Stimulated activated CD4-positive, alpha-beta T cell treated with anti-CD3 and anti-CD28 coated beads, Interleukin-12 subunit alpha, Interleukin-12 subunit beta, amount 100 ng/mL, for 24 hours (primary cell): ENCODE measurements at regions not wholly inside any gene's neighbourhood (a gene's known extent, or its start where the extent isn't known, plus 50 kb on each side); places are given as distances from the start of the nearest gene placed in this dataset.
"Not testable (repeated sequence)": the region's sequence is repeated elsewhere in the genome, so short reads cannot be mapped to it uniquely, and the experiment has no call there.

ENCODE experiments used
- DNase-seq, 2 experiments: peaks; one replicate each; pipeline ENCODE4 v3.0.0-alpha.2; 2020; ENCODE audit warnings: low read depth in 2 of 2

DNA sequence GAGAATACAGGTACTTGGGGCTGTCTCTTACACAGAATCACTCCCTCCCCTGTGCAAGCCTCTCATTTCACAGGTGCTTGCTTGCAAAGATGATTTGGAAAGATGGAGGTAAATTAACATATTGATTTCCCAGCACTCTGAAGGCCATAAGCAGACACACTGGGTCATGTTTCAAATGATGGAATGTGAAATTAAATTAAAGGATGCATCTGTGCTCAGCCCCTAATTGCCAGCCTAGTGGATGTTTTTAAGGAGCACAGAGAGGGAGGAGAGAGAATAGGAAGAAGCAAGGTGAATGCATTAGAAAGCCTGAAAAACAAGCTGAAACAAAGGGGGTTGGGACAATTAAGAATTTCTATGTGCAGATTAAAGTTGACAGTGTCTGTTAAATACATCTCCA is 96.1 kb upstream of the GRIP1 start:
- no peak for DNase-seq

DNA sequence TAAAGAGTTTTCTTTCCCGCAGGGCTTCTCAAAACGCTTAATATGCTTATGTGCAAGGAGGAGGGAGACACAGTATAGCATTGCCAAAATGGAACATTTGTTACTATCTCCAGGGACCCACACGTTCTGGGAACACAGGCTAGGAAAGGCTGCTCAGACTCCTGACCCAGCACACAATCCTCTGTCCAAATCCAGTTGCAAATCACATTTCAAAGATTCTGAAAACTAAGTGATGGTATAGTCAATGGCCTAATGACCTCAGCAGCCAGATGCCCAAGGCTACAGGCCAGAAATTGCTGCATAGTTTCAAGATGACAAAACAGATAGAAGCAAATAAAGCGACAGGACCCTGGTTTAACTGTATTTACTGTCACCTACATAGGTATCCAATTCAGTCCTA is 97.0 kb upstream of the GRIP1 start:
- no peak for DNase-seq

DNA sequence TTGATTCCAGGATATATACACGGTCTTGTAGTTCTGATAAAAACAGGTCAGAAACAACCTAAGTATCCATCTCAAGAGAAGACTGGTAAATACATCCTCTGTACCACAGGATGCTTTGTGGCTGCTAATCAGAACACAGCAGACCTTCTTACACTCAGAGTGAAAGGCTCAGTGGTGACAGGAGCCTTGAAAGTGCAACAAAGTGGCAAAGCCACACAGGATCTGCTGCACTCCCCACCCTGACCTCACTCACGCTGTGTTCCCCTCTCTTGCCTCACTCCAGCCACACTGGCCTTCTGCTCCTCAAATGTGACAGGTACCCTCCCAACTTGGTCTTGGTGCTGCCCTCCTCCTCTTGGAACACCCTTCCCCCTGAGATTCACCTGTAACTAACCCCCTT is 98.1 kb upstream of the GRIP1 start:
- DNase-seq = peak in 1 of 2 experiments; percentile 8

- DNase-seq = no peak
These were observed 100.6 kb upstream of the GRIP1 start for GRCh38 chr12:66779466-66779865.

DNA sequence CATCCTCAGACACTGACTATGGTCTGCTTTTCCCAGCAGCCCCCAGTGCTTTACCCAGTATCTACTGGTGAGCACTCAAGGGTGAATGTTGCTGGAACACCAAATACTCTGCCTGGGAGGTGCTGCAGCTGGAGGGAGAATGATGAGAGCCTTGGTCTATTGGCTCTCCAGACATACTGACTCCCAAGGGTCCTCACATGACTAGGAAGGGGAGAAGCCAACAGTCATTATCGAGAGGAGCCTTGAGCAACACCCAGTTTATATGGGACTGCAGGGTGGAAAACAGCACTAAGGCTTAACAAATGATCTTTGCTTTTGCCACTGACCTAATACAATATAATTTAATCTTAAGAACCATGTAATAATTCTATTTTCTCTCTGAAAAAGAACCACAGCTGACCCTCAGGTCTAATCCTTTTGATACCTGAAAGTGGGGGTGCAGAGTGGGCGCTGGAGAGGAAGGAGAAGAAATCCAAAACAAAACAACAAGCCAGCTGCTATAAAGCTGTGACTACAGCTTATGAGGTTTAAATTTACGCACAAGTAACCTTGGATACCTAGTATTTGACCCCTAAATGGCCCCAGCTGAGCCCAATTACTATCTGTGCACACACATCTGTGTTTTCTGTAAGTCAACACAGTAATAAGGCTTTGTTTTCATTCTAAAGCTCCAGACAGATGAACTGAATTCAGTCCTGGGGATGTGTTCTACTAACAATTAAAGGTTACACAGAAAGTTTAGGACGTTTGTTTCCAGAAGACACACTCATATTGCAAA is 107.8 kb upstream of the GRIP1 start:
- DNase-seq = no peak

DNA sequence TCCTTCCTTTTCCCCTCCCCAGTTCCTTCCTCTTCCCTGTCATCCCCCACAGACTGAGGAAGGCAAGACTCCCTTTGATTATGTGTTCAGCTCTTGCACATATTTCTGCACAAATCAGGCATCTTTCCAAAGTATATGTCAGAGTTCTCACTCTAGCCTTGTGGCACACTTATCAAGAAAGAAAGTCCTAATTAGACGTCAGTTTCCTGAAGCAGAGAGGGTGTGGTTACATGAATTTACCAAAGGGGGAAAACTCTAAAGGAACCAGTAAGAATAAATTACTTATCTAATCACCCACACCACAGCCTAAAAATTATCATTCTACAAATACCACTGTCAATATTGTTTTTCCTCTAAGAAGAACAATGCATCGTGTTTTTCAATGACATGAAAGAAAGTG is 120.7 kb upstream of the GRIP1 start:
- DNase-seq = no peak

DNA sequence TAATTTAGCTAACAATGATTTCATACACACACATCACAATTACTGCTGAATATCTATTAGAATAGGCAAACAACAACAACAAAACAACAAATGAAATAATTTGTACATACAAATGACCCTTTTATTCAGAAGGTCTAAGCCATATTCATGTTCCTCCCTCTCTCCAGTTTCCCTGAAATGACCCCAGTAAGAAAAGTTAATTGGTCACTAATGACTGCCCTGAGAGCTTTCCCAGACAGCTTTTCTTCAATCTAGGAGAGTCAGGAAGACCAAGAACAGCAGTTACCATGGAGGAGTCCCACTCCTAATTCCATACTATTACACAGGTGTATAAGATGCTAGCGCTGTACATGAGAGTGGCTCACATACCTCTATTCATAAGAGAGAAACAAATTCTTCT is 121.2 kb upstream of the GRIP1 start:
- DNase-seq = no peak

DNA sequence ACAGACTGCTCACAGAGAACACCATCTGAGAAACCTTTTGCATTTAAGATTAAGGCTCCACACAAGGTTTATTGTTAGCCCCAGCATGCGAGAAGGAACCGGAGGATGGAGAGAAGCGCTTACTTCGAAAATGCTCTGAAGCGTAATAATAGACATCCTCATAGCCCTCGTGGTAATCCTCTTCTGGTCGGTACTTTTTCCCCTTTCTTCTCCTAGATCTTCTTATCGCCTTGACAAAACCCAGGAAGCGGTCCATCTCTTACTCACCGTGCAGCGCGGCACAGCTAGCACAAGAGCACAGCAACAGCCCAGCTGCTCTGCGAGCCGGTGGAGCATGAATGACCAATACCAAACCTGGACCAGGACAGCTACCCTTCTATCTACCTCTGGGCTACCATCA is 125.1 kb upstream of the GRIP1 start:
- DNase-seq = no peak

GRCh38 chr12:66804563-66804974 is 125.7 kb upstream of the GRIP1 start:
- DNase-seq = no peak

DNA sequence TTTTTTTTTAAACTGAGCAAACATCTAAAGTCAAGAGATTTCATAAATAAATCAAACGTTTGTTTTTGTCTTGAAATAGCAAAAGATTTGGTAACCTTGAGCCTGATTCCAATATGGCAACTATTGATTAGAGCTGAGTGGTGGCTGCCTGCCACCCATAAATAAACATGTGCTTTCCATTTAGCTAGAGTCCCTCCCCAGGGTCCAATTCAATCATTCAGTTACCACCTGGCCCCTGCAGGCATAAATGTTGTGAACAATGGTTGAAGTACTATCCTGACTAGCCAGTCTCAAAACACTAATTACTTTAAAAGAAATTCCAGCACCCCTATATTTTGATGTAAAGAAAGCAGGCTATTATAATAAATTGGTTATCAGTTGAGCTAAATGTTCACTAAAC is 129.7 kb upstream of the GRIP1 start:
- no peak for DNase-seq

DNA sequence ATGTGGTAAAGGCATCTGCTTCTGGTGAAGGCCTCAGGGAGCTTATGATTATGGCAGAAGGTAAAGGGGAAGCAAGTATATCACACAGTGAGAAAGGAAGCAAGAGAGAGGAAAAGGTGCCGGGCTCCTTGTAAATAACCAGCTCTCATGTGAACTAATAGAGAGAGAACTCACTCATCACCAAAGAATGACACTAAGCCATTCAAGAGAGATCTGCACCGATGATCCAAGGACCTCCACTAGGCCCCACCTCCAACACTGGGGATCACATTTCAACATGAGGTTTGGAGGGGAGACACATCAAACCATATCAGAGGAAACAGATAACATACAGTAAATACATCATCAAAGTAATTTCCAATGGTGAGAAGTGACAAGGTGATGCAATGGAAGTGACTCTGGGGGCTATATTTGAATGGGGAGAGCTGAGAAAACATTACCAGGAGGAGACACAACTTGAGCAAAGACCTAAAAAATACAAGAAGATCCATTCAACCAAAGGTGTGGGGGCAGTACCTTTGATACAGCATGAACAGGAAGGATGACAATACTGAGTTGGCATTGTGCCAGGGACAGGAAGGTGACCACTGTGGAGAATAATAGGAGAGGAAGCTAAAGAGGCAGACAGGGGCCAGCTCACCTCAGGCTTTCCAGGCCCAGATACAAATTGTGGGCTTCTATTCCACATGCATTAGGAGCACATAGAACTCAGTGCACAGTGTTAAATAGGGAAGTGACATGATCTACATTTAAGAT is 134.4 kb upstream of the GRIP1 start:
- no peak for DNase-seq

- no peak for DNase-seq
These were observed 140.7 kb upstream of the GRIP1 start for GRCh38 chr12:66819587-66819986.

DNA sequence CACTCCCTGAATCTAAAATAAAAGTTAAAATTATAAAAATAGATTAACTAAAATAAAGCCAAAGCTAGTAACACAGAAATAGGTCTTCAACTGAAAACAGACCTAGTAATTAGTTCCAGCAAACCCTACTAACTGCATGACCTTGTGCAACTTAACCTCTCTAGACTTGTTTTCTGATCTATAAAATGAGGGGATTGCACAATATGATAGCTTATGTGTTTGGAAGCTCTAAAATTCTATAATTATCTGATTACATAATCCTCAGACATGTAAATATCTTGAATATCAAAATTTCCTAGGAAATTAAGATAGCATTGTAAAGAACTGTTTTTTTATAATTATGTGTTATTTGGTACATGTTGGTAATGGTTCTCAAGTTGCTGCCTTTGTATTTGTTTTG is 144.1 kb upstream of the GRIP1 start:
- DNase-seq = no peak

GRCh38 chr12:66823857-66824570 is 145.1 kb upstream of the GRIP1 start:
- DNase-seq = no peak

GRCh38 chr12:66825921-66826320 is 147.0 kb upstream of the GRIP1 start:
- not testable (repeated sequence) for DNase-seq

DNA sequence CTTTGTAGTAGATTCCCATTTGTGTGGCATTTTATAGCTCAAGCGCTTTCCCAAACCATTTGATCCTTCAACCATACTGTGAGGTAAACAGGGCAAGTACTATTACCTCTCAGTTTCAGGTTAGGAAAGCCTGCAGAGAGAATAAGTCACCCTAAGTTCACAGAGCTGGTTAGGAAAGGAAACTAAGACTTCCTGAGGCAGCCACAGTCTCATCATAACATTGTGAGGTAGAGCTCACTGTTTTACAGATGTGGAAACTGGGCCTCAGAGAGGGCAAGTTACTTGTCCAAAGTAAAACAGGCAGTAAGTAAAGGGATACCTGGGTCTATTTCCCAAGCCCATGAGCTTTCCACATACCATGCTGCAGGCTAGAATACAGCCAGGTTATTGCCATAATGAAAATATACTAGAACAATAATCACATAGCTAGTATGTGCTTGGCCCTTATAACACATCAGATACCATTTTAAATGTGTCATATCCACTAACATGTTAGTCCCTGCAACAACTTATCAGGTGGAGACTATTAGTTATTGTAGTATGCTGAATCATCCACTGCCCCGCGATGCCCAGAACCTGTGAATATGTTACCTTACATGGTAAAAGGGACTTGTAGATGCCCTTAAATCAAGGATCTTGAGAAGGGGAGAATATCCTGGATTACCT is 150.9 kb upstream of the GRIP1 start:
- no peak for DNase-seq

GRCh38 chr12:66831495-66831894 is 152.6 kb upstream of the GRIP1 start:
- no peak for DNase-seq

DNA sequence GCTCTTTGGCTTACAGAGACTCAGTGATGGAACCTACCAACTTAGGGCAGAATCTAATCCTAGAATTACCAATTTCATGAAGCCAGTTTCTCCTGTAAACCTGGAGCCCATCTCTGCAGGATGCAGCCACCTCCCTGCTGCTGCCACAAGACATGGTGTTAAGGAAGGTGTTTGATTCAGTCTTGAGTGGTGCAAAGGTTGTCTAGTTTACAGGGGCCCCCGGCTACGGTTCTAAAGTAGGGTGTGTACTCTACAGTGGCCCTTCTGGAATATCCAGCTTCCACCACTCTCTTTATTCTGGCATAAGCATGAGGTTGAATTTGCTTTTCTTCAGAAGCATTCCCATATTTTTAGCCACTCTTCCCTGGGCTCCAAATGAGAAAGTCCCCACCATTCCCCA is 154.1 kb upstream of the GRIP1 start:
- no peak for DNase-seq

GRCh38 chr12:66836623-66837310 is 157.9 kb upstream of the GRIP1 start:
- no peak for DNase-seq

GRCh38 chr12:66837311-66837627 is 158.4 kb upstream of the GRIP1 start:
- no peak for DNase-seq

DNA sequence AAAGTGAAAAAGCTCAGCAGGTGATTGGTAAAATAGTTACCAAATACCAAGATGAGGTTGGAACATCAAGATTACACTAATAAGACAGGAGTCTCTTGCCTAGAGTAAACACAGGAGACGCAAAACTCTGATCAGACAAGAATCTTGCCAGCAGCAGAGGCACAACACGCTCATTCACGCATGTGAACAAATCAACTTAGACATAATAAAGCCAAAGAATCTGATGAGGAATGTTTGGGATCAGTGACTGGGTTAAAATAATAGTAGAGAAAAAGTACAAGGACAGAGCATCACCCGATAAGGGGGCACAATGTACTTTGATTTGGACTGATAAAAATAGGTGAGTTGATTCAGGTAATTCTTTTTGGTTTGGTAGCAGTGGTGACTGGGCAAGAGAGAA is 159.5 kb upstream of the GRIP1 start:
- DNase-seq = no peak

GRCh38 chr12:66848967-66849366 is 170.1 kb upstream of the GRIP1 start:
- DNase-seq = no peak
